Tibial artery (tissue), 4 donors: ENCODE measurements at regions not wholly inside any gene's neighbourhood (a gene's known extent, or its start where the extent isn't known, plus 50 kb on each side); places are given as distances from the start of the nearest gene placed in this dataset.

Source experiments
- DNase-seq, 2 donors: peaks; one replicate each; pipeline ENCODE4 v3.0.0-alpha.2; 2019
- H3K27ac ChIP-seq, 2 donors: fragments of 200-600 bp; sonication (generic) in 1 of 2; 1 replicate in 1 of 2; 2 replicates in 1 of 2; pipeline ENCODE4 v1.5.1; 2018 to 2019; ENCODE audit warnings: mild to moderate bottlenecking in 1 of 2
- H3K27me3 ChIP-seq, 2 donors: fragments of 200-600 bp; sonication (generic) in 1 of 2; one replicate each; pipeline versions ENCODE4 v1.5.1 to v1.6.0; 2016 to 2019
- H3K36me3 ChIP-seq, 3 donors: fragments of 200-600 bp; sonication (generic) in 2 of 3; one replicate each; pipeline ENCODE4 v1.5.1; 2016 to 2019; ENCODE audit warnings: mild to moderate bottlenecking in 2 of 3
- H3K4me1 ChIP-seq, 4 donors: fragments of 200-600 bp; sonication (generic) in 2 of 4; 1 replicate in 3 of 4; 2 replicates in 1 of 4; pipeline ENCODE4 v1.5.1; 2016 to 2019
- H3K4me3 ChIP-seq, 2 donors: fragments of 200-600 bp; sonication (generic) in 1 of 2; 1 replicate in 1 of 2; 2 replicates in 1 of 2; pipeline ENCODE4 v1.5.1; 2018 to 2019; ENCODE audit warnings: mild to moderate bottlenecking in 2 of 2
- H3K9me3 ChIP-seq, 3 donors: fragments of 200-600 bp; sonication (generic) in 1 of 3; one replicate each; pipeline ENCODE4 v1.5.1; 2016 to 2019
- CTCF ChIP-seq, 2 experiments: fragments of 200-600 bp in 1 of 2; fragments of 450-650 bp in 1 of 2; IDR thresholded peaks; one replicate each; pipeline ENCODE4 v1.5.1; 2017 to 2019; ENCODE audit warnings: antibody characterized with exemption in 2 of 2, mild to moderate bottlenecking in 1 of 2, moderate library complexity in 1 of 2
- intact Hi-C: fragments of 100-400 bp; cut with DNase I; formaldehyde crosslinking; loops from one replicate; pipeline ENCODE4 v1.15.0; 2023; ENCODE audit warnings: low total_unique reads

GRCh38 chr6:134821397-134821796 is 128.5 kb downstream of the ALDH8A1 start:
- Histone ChIP-seq H3K9me3 (no peaks in the 10 kb centered on the region), H3K4me3 (no peak overlapping the region), H3K36me3 (no peaks in the 10 kb centered on the region), H3K4me1 (peaks cover 0 to 9% (median 4%) of the 10 kb centered on the region in 4 donors), H3K27me3 (no peaks in the 10 kb centered on the region), H3K27ac (no peak overlapping the region)
- no peak for DNase-seq
- no peak for TF ChIP-seq CTCF (IDR thresholded peaks at IDR 0.05)
- intact Hi-C loops: loop anchor here (5.0 to 10.0 kb wide), 2 partner anchors 177 to 649 kb away; no protein-coding TSS in a partner anchor

- Histone ChIP-seq H3K27ac (no peak overlapping the region), H3K27me3 (no peaks in the 10 kb centered on the region), H3K9me3 (no peaks in the 10 kb centered on the region), H3K4me3 (no peak overlapping the region), H3K4me1 (peaks cover 0 to 7% (median 3%) of the 10 kb centered on the region in 4 donors), H3K36me3 (no peaks in the 10 kb centered on the region)
- DNase-seq: no peak
- no peak for TF ChIP-seq CTCF (IDR thresholded peaks at IDR 0.05)
- intact Hi-C loops: loop anchor here (5.0 to 10.0 kb wide), 2 partner anchors 175 to 648 kb away; no protein-coding TSS in a partner anchor
Measured at GRCh38 chr6:134819863-134820800, 129.8 kb downstream of the ALDH8A1 start.

GRCh38 chr6:134819236-134819635 is 130.7 kb downstream of the ALDH8A1 start:
- Histone ChIP-seq H3K36me3 (no peaks in the 10 kb centered on the region), H3K27me3 (no peaks in the 10 kb centered on the region), H3K27ac (no peak overlapping the region), H3K4me3 (no peak overlapping the region), H3K9me3 (no peaks in the 10 kb centered on the region), H3K4me1 (peaks cover 0 to 7% (median 3%) of the 10 kb centered on the region in 4 donors)
- no peak for DNase-seq
- intact Hi-C loops: no loop called here
- no peak for TF ChIP-seq CTCF (IDR thresholded peaks at IDR 0.05)

- no peaks in the 10 kb centered on the region for H3K4me1 ChIP-seq
- no peak for TF ChIP-seq CTCF (IDR thresholded peaks at IDR 0.05)
- H3K9me3 ChIP-seq: no peaks in the 10 kb centered on the region
- H3K27ac ChIP-seq: no peak overlapping the region
- no peaks in the 10 kb centered on the region for H3K36me3 ChIP-seq
- no peaks in the 10 kb centered on the region for H3K27me3 ChIP-seq
- DNase-seq: no peak
- H3K4me3 ChIP-seq: no peak overlapping the region
- intact Hi-C loops: no loop called here
Measured at GRCh38 chr6:134817448-134817847, 132.5 kb downstream of the ALDH8A1 start.

- H3K4me3 ChIP-seq: no peak overlapping the region
- TF ChIP-seq CTCF (IDR thresholded peaks at IDR 0.05): no peak
- no peaks in the 10 kb centered on the region for H3K27me3 ChIP-seq
- no peaks in the 10 kb centered on the region for H3K9me3 ChIP-seq
- intact Hi-C loops: no loop called here
- H3K36me3 ChIP-seq: no peaks in the 10 kb centered on the region
- H3K27ac ChIP-seq: no peak overlapping the region
- H3K4me1 ChIP-seq: no peaks in the 10 kb centered on the region
- DNase-seq: no peak
Measured at GRCh38 chr6:134816780-134817179, 133.1 kb downstream of the ALDH8A1 start.
